DND-41 (cell line): ENCODE measurements at regions not wholly inside any gene's neighbourhood (a gene's known extent, or its start where the extent isn't known, plus 50 kb on each side); places are given as distances from the start of the nearest gene placed in this dataset.

ENCODE experiments used
- EZH2 ChIP-seq: IDR thresholded peaks from 3 replicates; pipeline ENCODE4 v1.6.1; 2012; ENCODE audit warnings: borderline replicate concordance, low read depth, mild to moderate bottlenecking, moderate library complexity, low read length, inconsistent platforms; ENCODE audit not compliant: severe bottlenecking
- TF ChIP-seq, protein P1 (sequence below): IDR thresholded peaks from 2 replicates; pipeline ENCODE4 v1.5.1; 2012; ENCODE audit warnings: borderline replicate concordance, low read length, moderate library complexity, mild to moderate bottlenecking; ENCODE audit not compliant: poor library complexity, severe bottlenecking; ENCODE audit errors: extremely low read depth

DNA sequence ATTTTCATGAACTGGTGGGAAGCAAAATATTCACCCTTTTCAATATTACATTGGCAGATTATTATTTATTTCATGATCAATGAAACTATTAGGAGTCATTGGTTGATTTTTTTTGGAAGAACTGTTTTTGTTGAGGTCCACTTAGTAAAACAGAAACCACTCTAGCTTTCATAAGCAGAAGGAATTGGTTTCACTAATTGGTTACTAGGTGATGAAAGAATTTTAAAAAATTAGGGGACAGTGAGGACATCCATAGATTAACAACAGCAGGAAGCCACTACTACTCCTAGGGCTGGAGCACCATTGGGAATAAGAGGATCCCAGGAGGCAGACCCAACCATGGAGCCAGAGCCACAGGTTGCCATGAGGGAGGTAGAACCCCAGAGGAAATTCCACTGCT lies 74.4 kb upstream of the KCNA4 start:
- TF ChIP-seq, protein P1, sequence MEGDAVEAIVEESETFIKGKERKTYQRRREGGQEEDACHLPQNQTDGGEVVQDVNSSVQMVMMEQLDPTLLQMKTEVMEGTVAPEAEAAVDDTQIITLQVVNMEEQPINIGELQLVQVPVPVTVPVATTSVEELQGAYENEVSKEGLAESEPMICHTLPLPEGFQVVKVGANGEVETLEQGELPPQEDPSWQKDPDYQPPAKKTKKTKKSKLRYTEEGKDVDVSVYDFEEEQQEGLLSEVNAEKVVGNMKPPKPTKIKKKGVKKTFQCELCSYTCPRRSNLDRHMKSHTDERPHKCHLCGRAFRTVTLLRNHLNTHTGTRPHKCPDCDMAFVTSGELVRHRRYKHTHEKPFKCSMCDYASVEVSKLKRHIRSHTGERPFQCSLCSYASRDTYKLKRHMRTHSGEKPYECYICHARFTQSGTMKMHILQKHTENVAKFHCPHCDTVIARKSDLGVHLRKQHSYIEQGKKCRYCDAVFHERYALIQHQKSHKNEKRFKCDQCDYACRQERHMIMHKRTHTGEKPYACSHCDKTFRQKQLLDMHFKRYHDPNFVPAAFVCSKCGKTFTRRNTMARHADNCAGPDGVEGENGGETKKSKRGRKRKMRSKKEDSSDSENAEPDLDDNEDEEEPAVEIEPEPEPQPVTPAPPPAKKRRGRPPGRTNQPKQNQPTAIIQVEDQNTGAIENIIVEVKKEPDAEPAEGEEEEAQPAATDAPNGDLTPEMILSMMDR, result no peak
- TF ChIP-seq EZH2, result no peak
